GM23248 (cell line): ENCODE measurements at regions not wholly inside any gene's neighbourhood (a gene's known extent, or its start where the extent isn't known, plus 50 kb on each side); places are given as distances from the start of the nearest gene placed in this dataset.

Experiments used
- DNase-seq: peaks from one replicate; pipeline ENCODE4 v3.0.0-alpha.2; 2015
- H2AFZ ChIP-seq: fragments of 200-600 bp; sonication (generic); 2 replicates; pipeline ENCODE4 v1.6.1; 2016; ENCODE audit warnings: antibody characterized with exemption
- H3F3A ChIP-seq: fragments of 200-600 bp; sonication (generic); 2 replicates; pipeline ENCODE4 v1.6.1; 2016; ENCODE audit warnings: mild to moderate bottlenecking, antibody characterized with exemption, mixed run types; ENCODE audit not compliant: insufficient read depth
- H3K27ac ChIP-seq: fragments of 200-600 bp; sonication (generic); 2 replicates; pipeline ENCODE4 v1.5.1; 2016; ENCODE audit warnings: mild to moderate bottlenecking
- H3K27me3 ChIP-seq: fragments of 200-600 bp; sonication (generic); replicated peaks from 2 replicates; pipeline ENCODE4 v1.6.1; 2016; ENCODE audit warnings: mild to moderate bottlenecking; ENCODE audit not compliant: insufficient read depth
- H3K36me3 ChIP-seq: fragments of 200-600 bp; sonication (generic); 2 replicates; pipeline ENCODE4 v1.6.1; 2016; ENCODE audit warnings: low read depth, mild to moderate bottlenecking
- H3K4me1 ChIP-seq: fragments of 200-600 bp; sonication (generic); 2 replicates; pipeline ENCODE4 v1.6.1; 2016; ENCODE audit warnings: mild to moderate bottlenecking; ENCODE audit not compliant: insufficient read depth
- H3K4me2 ChIP-seq: fragments of 200-600 bp; sonication (generic); one replicate; pipeline ENCODE4 v1.6.1; 2016; ENCODE audit warnings: mild to moderate bottlenecking; ENCODE audit not compliant: unreplicated experiment
- H3K4me3 ChIP-seq: fragments of 200-600 bp; sonication (generic); 2 replicates; pipeline ENCODE4 v1.5.1; 2016; ENCODE audit warnings: mild to moderate bottlenecking
- H3K79me2 ChIP-seq: fragments of 200-600 bp; sonication (generic); 2 replicates; pipeline ENCODE4 v1.6.1; 2016; ENCODE audit warnings: mild to moderate bottlenecking; ENCODE audit not compliant: insufficient read depth
- H3K9ac ChIP-seq: fragments of 200-600 bp; sonication (generic); 2 replicates; pipeline ENCODE4 v1.6.1; 2016; ENCODE audit warnings: mild to moderate bottlenecking
- H3K9me2 ChIP-seq: fragments of 200-600 bp; sonication (generic); 2 replicates; pipeline ENCODE4 v1.6.1; 2016; ENCODE audit warnings: mixed run types, mild to moderate bottlenecking, moderate library complexity; ENCODE audit not compliant: insufficient read depth
- H3K9me3 ChIP-seq: fragments of 200-600 bp; sonication (generic); one replicate; pipeline ENCODE4 v1.6.1; 2017; ENCODE audit warnings: low read depth
- H4K20me1 ChIP-seq: fragments of 200-600 bp; sonication (generic); 2 replicates; pipeline ENCODE4 v1.6.0; 2016; ENCODE audit not compliant: insufficient read depth
- EZH2 ChIP-seq: fragments of 200-600 bp; sonication (generic); IDR thresholded peaks from 2 replicates; pipeline ENCODE4 v1.6.1; 2018; ENCODE audit warnings: antibody characterized with exemption, mild to moderate bottlenecking; ENCODE audit not compliant: insufficient read depth, poor library complexity, severe bottlenecking
- EZH2phosphoT487 ChIP-seq: fragments of 200-600 bp; sonication (generic); IDR thresholded peaks from 2 replicates; pipeline ENCODE4 v1.6.1; 2018; ENCODE audit warnings: antibody characterized with exemption, moderate library complexity, mild to moderate bottlenecking, low read depth; ENCODE audit not compliant: insufficient read depth
- WGBS, 2 experiments: methylation state at CpG; one replicate each; pipeline ENCODE4 v1.1.6; 2015 to 2017; ENCODE audit warnings: low lambda C conversion rate in 2 of 2, low coverage in 1 of 2; ENCODE audit errors: missing lambda C conversion rate in 2 of 2; 5-methylcytosine and 5-hydroxymethylcytosine counted together
- in situ Hi-C: fragments of 300-500 bp; cut with MboI; formaldehyde crosslinking; loops from 2 replicates; pipeline ENCODE4 v1.15.0; 2020

DNA sequence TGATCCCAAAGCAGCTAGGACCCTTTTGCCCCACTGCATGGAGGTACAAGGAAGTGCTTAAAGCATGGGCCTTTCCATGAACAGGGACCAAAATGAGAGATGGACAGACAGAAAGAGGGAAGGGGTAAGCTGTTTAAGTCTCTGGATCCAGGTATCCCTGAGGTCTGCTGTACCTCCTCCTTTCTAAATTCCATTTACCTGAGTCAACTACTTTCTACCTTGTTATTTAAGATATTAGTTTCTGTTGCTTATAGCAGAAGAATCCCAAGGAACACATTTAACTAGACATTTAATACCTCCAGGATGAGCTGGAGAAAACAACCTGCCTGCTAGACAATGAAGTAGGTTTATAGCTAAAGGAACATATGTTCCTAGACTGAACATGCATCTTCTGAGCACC lies 157.6 kb upstream of the TMCC3 start:
- no peaks in the 10 kb centered on the region for H3K9me2 ChIP-seq
- peaks cover 3% of the 10 kb centered on the region for H3K9me3 ChIP-seq
- H3K27me3 ChIP-seq = no peaks in the 10 kb centered on the region
- in situ Hi-C loops = no loop called here
- H3F3A ChIP-seq = 0 out of 2 replicates have a peak, but pooled peaks cover 2% of the 10 kb centered on the region
- no peak overlapping the region for H3K4me2 ChIP-seq
- no peaks in the 10 kb centered on the region for H3K36me3 ChIP-seq
- TF ChIP-seq EZH2phosphoT487 (no peak), EZH2 (no peak)
- 0 out of 2 replicates have a peak, but pooled peaks cover 3% of the 10 kb centered on the region for H3K4me1 ChIP-seq
- H3K27ac ChIP-seq = no peak overlapping the region
- no peak overlapping the region for H2AFZ ChIP-seq
- H4K20me1 ChIP-seq = no peaks in the 10 kb centered on the region
- H3K79me2 ChIP-seq = no peaks in the 10 kb centered on the region
- H3K9ac ChIP-seq = no peak overlapping the region
- no peak overlapping the region for H3K4me3 ChIP-seq
- no peak for DNase-seq

DNA sequence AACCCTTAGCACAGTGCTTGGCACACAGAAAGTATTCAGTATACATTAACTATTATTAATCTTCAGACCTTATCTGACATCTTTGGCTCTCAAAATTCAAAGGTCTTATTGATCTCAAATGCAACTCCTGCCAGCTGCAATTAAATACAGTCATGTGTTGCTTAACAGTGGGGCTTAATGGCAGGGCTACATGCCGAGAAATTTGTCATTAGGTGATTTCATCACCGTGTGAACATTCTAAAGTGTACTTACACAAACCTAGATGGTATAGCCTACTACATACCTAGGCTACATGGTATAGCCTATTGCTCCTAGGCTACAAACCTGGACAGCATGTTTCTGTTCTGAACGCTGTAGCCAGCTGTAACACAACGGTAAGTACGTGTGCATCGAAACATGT lies 156.3 kb upstream of the TMCC3 start:
- Histone ChIP-seq H3K27me3 (no peaks in the 10 kb centered on the region), H3K4me1 (0 out of 2 replicates have a peak, but pooled peaks cover 3% of the 10 kb centered on the region), H3K9me2 (no peaks in the 10 kb centered on the region), H3F3A (no peaks in the 10 kb centered on the region), H3K36me3 (no peaks in the 10 kb centered on the region), H2AFZ (no peak overlapping the region), H3K4me3 (no peak overlapping the region), H3K9ac (no peak overlapping the region), H4K20me1 (no peaks in the 10 kb centered on the region), H3K27ac (no peak overlapping the region), H3K9me3 (no peaks in the 10 kb centered on the region), H3K79me2 (no peaks in the 10 kb centered on the region), H3K4me2 (no peak overlapping the region)
- no peak for TF ChIP-seq EZH2
- in situ Hi-C loops = no loop called here
- DNase-seq = no peak
- 88 to 93% methylated on average over 6 of the region's 6 CpGs for WGBS, 2 experiments

DNA sequence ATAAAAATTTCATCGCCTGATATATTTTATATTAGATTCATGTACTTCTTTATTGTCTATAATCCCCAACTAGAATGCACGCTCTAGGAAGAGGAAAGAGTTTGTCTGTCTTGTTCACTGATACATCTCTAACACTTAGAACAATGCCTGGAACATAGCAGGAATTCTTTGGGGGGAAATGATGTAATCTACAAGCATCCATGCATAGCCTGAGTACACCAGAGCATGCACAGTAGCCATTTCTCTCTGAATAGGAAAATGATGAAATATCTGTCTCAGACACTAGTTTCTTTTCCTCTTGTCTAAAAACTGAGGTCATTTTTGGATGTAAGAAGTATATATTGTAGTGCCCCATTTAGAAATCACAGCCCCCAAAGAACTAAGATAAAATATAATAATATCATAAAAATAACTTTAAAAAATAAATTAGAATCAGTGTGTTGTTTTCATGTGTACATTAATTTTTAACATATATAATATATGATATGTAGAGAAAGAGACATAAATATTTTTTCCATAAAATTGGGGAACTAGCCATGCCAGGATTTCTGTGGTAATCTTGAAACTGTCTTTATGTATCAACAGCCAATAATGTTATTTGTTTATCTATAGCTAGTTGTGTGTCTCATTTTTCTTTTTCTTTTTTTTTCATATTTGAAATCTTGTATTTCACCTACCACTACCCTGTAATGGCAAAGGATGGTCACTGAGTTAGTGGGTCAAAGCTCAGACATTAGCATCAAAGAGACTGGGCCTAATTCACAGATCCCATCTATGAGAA lies 155.6 kb upstream of the TMCC3 start:
- no peak overlapping the region for H3K4me3 ChIP-seq
- no peaks in the 10 kb centered on the region for H3K9me3 ChIP-seq
- H3F3A ChIP-seq = no peaks in the 10 kb centered on the region
- no peak overlapping the region for H2AFZ ChIP-seq
- peak overlapping the region; percentile 9; the same call in 1 of the 2 replicates for H3K27ac ChIP-seq
- no peaks in the 10 kb centered on the region for H3K36me3 ChIP-seq
- H4K20me1 ChIP-seq = no peaks in the 10 kb centered on the region
- 50 to 52% methylated on average over 2 of the region's 2 CpGs for WGBS, 2 experiments
- in situ Hi-C loops = no loop called here
- no peaks in the 10 kb centered on the region for H3K27me3 ChIP-seq
- H3K79me2 ChIP-seq = no peaks in the 10 kb centered on the region
- H3K4me2 ChIP-seq = no peak overlapping the region
- peak; percentile 72 for DNase-seq
- 0 out of 2 replicates have a peak, but pooled peaks cover 3% of the 10 kb centered on the region for H3K4me1 ChIP-seq
- TF ChIP-seq EZH2 (no peak), EZH2phosphoT487 (no peak)
- H3K9ac ChIP-seq = no peak overlapping the region
- no peaks in the 10 kb centered on the region for H3K9me2 ChIP-seq

DNA sequence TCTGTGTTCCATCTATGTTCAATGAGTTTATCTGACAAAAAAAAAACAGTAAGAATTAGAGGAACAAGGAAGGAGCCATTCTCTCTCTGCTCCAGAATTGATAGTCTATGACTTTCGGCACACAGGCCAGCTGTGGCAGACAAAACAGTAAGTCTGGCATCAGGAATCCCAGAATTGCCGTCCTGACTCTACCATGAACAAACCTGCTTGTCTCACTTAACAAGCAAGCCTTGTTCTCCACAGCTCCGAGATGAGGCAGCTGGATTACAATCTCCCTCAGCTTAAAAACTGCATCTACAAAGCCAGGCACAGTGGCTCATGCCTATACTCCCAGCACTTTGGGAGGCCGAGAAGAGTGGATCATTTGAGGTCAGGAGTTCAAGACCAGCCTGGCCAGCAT lies 153.6 kb upstream of the TMCC3 start:
- H3K27ac ChIP-seq = no peak overlapping the region
- no peaks in the 10 kb centered on the region for H3F3A ChIP-seq
- no peak for DNase-seq
- WGBS, 2 experiments = 55 to 59% methylated on average over 4 of the region's 4 CpGs
- H3K79me2 ChIP-seq = no peaks in the 10 kb centered on the region
- no peak for TF ChIP-seq EZH2phosphoT487
- no peak for TF ChIP-seq EZH2
- no peak overlapping the region for H3K4me2 ChIP-seq
- no peaks in the 10 kb centered on the region for H3K9me3 ChIP-seq
- H4K20me1 ChIP-seq = no peaks in the 10 kb centered on the region
- in situ Hi-C loops = no loop called here
- no peak overlapping the region for H2AFZ ChIP-seq
- H3K4me1 ChIP-seq = 0 out of 2 replicates have a peak, but pooled peaks cover 3% of the 10 kb centered on the region
- H3K4me3 ChIP-seq = no peak overlapping the region
- H3K36me3 ChIP-seq = no peaks in the 10 kb centered on the region
- no peak overlapping the region for H3K9ac ChIP-seq
- 0 out of 2 replicates have a peak, but pooled peaks cover 4% of the 10 kb centered on the region for H3K27me3 ChIP-seq
- H3K9me2 ChIP-seq = no peaks in the 10 kb centered on the region
